HG03135 (cell line): ENCODE measurements at regions not wholly inside any gene's neighbourhood (a gene's known extent, or its start where the extent isn't known, plus 50 kb on each side); places are given as distances from the start of the nearest gene placed in this dataset.

Experiments used
- ATAC-seq: cut with Tn5 transposase; IDR thresholded peaks from one replicate; pipeline ENCODE4 v1.9.1; 2021; ENCODE audit warnings: mild to moderate bottlenecking, moderate library complexity; ENCODE audit not compliant: unreplicated experiment

DNA sequence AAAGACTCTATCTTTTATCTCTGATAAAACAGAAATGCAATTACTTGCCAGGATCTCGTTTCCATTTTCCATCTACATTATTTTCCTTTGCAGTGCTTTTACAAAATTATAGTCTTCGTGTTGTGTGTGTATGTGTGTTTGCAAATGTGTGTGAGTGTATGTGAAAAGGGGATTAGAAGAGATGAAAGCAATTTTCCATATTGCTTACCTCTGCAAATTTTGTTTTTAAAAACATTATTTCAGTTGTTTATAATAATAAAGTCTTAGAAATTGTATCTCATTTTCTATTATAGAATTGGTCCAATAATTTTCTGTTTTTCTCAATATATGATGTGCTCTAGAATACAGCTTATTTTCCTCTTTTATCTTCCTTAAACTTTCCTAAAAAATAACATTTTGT is 421.3 kb upstream of the ANKRD30A start:
- ATAC-seq: no peak

DNA sequence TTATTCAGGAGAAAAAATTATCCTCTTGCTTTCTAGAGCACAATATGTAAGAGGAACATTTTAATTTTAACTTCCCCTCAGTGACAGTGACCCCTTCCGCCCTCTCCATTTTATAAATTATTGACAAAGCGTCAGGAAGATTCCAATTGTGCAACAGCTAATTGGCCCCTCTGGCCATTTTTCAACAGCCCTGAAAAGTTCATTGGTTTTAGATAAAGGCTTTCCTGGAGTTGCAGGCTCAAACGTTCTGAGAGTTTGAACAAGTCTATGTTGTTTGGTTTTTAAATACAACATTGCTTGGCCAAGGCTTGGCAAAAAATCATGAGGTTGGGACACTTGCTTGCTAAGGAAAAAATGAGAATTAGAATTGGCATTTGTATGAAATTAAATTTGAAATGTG is 422.2 kb upstream of the ANKRD30A start:
- ATAC-seq: no peak

DNA sequence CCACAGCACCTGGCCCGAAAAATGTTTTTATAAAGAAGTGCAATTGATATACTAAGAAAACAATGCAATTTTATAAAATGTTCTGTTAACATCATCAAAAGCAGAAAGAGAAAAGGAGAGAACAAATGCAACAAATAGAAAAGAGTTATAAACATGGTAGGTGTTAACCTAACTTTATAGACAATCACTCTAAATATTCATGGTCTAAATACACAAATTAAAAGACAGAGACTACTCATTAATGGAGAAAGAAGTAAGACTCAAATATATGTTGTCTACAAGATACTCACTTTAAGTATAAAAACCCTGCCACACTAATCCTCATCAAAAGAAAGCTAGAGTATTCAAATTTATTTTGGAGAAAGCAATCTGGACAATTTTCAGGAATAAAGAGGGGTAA is 425.3 kb upstream of the ANKRD30A start:
- ATAC-seq: no peak

DNA sequence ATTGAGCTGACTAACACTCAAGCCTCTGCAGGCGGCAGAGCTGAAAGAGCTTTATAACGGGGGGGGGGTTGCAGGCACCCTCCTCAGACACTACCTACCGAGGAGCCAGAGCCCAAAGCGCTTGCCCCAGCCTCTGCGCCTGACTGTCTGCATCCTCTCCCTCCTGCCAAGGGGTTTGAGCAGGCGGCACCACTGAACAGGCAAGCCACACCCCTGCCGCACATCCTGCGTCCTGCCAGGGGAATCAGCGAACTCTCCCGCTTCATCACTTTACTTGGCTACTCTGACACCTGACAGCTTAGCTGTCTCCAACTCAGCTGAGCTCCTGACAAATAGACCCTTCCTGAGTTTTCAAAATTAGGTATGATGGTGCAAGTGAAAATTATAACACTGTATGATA is 432.6 kb upstream of the ANKRD30A start:
- ATAC-seq: no peak

DNA sequence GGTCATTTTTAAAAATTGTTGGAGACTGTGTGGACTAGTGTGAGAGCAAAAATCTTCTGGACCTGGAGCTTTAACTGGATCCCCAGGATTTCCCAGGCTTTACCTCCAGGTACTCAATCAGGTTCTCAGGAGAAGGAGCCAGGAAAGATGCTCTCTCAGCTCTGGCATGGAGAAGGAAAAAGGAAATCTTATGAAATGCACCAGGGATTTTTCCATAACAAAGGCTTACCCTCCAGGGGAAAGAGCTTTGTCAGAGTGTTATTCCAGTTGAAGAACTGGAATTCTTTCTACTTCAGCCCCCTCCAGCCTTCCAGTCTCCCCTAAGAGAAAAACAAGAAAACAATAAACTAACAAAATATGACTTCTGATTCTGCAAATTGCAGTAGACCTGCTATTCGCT is 436.7 kb upstream of the ANKRD30A start:
- ATAC-seq: no peak

DNA sequence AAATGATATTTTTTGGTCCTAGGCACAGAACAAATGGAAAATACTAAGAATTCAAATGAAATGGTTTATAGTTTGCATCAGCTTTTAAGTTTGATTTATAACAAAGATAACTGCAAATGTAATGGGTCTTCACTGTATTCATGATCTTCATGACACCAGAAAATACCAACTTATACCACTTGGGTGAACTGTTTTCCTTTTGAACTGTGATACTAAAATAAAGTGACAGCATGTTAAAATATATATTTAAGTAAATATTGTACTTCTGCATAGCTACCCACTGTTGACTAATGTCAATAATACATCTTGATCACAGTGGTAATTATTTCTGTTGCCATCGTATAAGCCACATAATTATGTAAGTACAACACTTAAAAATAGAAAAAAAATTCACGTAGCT is 442.0 kb upstream of the ANKRD30A start:
- no peak for ATAC-seq

DNA sequence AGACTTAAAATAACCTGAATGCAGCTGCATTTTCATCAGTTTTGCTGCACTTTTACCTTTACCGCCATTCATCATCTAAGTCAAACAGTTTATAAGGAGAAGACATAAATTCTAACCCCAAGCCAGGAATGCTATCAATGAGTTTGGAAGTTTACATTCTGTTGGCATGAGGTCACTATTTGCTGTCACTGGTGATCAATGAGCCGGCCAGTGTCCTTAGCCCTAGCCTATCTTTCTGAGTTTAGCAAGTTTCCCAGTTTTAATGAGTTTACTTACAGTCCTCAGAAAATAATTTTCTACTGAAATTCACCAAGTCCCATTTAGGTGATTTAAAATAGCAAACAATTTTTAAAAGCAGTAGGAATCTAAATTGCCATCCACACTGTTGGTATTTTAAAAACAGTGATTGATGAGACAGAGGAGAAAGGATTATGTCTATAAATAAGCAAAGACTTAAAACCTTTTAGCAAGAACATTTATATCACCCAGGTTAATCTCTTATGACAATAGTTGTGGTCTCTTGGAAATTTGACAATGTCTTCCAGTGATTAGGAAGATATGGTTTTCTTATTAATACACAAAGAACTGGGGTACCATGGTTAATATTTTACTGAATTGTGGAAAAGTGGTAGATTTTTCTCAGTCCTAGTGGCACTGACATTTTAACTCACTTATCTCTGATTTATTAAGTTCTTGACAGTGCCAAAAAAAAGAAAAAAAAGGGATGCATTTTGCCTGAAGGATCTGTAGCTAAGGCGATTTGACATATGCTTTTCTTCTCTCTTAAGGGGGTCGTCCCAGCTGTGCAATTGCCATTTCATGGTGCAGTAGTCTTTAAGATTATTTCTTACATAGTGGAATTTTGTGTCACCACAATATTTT is 443.4 kb upstream of the ANKRD30A start:
- ATAC-seq: no peak

DNA sequence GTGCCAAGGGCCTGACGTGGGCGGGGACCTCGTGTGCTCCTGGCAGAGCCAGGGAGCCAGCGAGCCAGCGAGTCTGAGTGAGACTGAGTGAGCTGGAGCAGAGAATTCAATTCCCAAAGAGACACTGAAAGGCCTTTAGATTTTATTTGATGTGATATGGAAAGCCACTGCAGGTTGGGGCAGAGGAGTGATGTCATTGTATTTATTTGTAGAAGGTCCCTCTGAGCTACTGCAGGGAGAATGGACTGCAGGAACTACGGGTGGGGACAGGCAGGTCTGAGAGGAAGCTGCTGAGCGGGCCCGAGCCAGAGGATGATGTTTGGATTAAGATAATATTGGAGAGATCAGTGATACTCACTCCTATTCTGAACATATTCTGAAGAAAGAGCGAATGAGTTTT is 445.8 kb upstream of the ANKRD30A start:
- ATAC-seq: no peak

DNA sequence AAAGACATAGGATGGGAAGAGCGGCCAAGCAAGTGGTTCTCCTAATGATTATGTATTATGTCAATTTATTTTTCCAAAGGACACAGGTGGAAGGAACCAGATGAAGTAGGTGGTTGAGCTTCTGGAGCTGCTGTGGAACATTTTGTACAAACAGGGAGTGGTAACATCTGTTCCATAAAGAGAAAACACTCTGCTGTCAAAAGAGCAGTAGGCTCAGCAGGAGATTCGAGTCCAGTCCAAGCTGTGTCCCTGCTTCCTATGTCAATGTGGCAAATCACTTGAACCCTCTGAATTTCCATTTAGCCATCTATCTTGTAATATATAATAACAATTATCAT is 448.0 kb upstream of the ANKRD30A start:
- ATAC-seq: no peak

DNA sequence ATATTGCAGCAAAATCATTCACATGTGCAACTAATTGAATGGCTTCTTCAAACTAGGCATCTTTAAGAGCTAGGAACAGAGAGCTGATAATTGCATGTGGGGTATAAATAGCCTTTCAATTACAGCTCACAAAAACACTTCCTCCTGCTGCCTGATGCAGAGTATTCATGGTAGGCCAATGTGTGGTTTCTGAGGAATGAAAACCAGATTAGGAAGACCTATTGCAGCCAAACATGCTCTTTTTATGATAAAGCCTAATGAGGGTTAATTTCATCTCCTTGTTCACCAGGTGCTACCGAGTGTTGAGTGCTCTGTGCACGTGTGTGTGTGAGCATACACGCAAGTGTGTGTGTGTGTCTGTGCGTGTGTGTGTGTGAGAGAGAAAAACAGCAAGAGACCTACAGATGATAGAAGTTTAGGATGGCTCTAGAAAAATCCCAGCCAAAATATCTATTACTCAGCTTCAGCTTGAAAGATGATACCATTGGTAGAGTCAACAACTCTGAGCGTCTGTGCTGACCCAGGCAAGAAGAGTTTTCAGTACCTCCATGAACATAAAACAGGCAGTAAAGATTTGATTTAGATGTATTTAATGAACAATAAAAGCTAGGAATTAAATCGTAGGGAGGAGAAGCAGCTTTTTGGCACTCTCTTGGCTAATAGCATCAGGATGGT is 448.5 kb upstream of the ANKRD30A start:
- no peak for ATAC-seq

DNA sequence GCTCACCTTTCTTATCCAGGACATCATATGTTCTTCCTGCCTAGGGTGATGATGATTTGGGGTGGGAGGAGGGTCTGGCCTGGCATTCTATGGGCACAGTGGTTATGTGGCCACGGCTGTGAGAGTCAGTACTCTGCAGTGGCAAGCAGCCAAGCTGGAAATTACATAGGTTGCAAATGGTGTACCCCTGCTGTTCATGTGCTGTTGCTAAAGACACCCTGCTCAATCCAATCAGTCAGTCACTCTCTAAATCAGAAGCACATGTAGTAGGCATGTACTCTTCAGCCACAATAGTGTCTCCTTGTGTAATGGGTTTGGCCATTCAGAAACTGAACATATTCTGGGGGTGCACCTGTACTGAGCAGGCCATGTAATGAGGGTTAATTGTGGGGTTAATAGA is 449.1 kb upstream of the ANKRD30A start:
- no peak for ATAC-seq

DNA sequence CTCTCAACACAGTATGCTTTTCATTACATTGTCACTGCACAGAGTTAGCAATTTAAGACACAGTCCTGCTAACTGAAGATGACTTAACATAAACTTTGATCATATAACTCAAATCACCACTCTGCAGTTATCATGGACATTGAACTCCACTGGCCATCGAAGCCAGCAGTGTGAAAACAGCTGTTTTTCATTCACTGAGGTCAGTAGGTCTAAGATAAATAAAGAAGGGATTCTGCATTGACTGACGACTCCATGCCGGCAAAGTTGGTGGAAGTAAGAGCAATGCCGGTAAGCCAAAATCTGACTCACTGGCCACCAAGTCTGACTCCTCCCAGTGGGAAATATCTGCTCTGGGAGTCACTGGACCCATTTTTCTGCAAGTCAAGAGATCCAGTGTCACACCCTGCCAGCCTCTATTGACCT is 449.9 kb upstream of the ANKRD30A start:
- no peak for ATAC-seq

DNA sequence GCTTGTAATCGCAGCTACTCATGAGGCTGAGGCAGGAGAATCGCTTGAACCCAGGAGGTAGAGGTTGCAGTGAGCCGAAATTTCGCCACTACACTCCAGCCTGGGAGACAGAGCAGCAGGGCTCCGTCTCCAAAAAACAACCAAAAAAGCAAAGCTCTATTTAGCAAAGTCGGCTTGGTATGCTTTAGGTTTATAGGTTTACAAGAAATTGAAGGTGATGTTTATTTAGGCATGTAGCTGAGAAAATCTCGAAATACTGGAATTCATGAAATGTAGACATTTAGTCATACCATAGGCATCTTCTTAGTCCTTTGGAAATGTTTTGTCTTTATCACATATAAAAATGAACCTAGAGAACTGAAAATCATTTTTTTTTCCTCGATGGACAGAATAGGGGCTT is 453.8 kb upstream of the ANKRD30A start:
- ATAC-seq: no peak

DNA sequence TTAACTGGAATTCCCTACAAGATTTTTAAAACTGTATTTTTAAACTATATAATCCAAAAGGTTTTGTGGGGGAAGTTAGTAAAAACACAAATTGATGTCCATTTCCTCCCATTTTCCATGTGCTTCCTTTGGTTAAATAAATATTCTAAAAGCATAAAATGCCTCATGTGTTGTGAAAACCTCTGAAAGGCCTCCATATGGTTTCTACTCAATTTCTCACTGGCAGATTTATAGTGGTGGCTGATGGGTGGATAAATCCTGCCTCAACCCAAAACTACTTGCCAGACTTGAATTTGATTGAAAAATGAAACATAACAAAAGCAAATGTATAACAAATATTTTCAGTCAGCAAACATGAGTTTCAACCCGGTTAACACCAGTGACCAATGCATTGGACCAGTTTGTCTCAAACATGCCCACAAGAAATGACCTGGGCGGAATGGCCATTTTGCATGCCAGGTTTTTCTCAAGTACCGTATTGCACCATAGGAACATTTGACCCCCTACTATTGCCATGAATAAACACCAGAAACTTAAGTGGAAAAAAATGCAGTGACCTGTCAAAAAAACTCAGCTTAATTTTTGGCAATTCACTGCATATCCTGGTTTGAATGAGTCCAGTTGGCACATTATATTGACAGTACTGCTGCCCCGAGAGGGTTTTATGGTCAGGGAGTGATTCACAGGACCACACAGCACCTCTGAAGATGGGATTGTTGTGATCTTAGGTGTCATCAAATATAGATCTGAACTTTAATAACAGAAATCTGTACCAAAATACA is 454.6 kb upstream of the ANKRD30A start:
- ATAC-seq: no peak

DNA sequence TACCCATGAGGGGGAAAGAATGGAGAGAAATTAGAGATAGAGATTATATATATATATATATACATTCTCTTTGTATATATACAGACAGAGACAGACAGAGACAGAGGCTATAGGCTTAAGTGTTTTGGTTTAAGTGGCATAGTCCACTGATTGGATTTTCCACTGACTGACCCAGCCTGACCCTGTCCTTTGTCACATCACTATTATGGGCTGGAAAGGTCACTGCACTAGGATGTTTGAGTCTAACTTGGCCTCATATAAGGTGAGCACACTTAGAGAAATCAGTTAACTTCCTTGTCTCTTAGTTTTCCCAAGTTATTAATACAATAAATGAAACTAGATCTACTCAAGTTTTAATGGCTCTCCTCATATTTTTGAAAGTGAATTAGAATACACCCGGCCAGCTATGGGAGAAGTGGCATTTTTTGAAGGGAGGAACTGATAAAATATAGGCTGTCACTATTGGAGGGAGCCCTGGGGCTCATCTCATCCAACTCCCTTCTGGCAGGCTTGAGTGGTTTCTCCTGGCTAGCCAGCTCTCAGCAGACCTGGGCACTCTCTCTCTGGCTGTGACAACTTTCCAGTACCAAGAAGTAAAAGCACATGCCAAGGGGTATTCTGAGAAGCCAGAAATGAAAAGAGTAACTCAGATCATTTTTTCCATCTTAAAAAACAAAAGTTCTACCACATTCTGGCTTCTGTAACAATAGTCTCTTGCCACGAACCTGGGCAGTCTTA is 455.6 kb upstream of the ANKRD30A start:
- ATAC-seq: no peak

DNA sequence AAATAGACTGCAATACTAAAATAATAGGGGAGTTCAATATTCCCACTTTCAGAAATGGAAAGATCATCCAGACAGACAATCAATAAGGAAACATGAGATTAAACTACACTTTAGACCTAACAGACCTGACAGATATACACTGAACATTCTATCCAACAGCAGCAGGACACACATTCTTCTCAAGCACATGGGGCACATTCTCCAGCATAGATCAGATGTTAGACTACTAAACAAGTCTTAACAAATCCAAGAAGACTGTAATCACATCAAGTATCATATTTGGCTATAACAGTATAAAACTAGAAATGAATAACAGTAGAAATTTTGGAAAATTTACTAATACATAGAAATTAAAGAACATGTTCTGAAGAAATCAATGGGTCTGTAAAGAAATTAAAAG is 458.9 kb upstream of the ANKRD30A start:
- ATAC-seq: no peak

DNA sequence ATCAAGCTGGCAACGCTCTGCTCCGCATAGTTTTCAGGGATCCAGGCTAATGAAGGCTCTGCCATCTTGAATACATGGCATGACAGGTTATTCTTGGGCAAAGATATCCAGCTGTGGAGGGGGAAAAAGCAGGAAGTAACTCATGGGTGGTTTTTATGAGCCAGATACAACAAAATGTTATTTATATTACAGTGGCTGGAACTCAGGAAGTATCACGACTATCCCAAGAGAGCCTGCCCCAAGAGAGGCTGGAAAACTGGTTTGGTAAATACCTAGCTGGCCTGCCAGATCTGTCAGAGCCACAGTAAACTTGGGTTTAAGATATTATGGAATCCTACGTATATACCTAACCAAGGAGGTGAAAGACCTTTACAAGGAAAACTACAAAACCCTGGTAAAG is 462.8 kb upstream of the ANKRD30A start:
- ATAC-seq: no peak

DNA sequence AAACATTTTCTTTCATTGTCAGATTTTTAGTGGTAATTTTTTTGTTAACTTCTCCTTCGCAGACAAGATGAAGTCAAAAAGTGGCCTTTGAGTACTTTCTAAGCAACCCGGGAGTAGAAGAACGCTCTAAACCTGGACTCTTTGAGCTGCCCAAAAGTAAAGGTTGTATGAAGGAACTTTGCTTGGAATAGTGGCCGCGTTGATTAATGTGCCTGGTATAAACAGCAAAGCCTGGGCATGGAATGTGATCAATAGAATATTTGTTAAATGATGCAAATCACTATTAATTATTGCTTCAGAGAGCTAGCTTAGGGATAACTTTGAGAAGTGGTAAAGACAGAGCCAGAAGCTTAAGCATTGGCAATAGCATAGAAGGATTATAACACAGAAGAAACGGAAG is 475.1 kb upstream of the ANKRD30A start:
- ATAC-seq: no peak

DNA sequence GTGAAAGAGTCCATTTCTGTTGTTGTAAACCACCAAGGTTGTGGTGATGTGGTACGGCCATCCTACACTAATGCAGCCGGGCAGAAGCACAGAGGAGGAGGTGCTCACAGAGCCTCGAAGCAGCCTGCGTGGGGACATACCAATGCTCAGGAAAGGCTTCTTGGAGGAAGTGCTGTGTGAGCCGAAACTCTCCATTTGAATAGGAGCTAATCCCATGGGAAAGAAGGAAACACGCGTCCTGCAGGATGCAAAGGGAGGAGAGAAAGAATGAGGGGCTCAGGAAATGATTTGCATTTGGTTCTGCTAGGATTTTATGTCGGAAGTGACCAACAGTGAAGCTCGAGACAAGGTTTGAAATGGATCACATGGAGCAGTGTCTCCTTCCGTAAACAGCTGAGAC is 477.9 kb upstream of the ANKRD30A start:
- no peak for ATAC-seq

DNA sequence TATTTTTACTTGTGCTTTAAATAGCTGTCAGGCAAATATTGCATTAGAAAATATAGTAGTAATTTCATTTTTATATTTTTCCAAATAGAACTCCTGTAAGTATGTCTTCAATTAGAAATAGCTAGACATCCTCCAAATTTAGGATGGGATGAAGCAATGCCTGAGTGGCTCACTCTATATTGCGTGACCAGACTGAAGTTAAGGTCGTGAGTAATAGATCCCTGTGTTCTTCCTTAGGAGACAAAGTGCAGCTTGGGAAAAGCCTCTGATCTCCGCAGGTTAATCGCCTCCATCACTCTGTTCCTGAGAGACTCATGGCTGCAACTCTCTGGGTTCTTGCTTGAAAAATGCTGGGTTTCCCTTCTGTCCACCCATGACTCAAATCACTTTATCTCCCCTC is 484.8 kb upstream of the ANKRD30A start:
- ATAC-seq: no peak

DNA sequence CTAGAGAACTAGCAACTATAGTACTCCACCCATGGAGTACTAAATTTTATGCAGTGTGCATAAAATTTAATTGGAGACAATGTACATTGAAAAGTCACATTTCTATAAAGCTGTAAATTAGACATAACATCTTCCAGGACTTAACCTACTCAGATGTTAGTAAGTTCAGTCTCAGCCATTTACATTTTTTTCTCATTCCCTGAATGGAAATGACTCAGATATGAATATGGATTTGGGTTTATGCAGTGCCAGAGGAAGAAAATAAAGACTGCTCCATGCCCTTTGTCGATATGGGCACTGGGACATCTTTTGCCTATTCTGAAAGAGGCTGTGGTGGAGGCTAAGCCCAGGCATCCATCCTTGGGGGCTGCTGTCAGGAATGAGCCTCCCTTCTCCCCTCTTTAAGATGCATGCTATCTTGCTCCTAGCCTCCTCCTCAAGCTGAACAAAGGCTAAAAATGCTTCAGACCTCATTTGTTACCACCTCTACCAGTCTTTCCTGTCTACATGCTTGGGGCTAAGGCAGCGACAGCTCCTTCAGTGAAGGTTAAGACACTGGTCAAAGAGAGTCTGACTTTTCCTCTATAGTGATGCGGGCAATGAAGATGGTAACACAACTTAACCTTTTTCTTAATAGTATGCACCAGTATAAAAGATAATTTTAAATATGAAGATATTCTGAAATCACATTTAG is 486.8 kb upstream of the ANKRD30A start:
- no peak for ATAC-seq
